GM06990 (cell line): ENCODE measurements at regions not wholly inside any gene's neighbourhood (a gene's known extent, or its start where the extent isn't known, plus 50 kb on each side); places are given as distances from the start of the nearest gene placed in this dataset.

Experiments used
- DNase-seq: peaks from one replicate; pipeline ENCODE4 v3.0.0-alpha.2; 2011; ENCODE audit not compliant: insufficient read length; ENCODE audit errors: extremely low read depth
- H3K27me3 ChIP-seq: replicated peaks from 2 replicates; pipeline ENCODE4 v1.6.0; 2011; ENCODE audit warnings: low read length; ENCODE audit not compliant: control insufficient read depth, insufficient read depth
- H3K36me3 ChIP-seq: 2 replicates; pipeline ENCODE4 v1.5.1; 2011; ENCODE audit warnings: low read length; ENCODE audit not compliant: control insufficient read depth, insufficient read depth
- H3K4me3 ChIP-seq: replicated peaks from 2 replicates; pipeline ENCODE4 v1.5.1; 2011; ENCODE audit warnings: low read depth, mild to moderate bottlenecking, control low read depth, low read length
- CTCF ChIP-seq: IDR thresholded peaks from 2 replicates; pipeline ENCODE4 v1.5.1; 2011; ENCODE audit warnings: low read length, control low read depth, mild to moderate bottlenecking, inconsistent platforms; ENCODE audit not compliant: insufficient read depth, poor library complexity, severe bottlenecking

GRCh38 chr13:111968336-111969010 lies 98.5 kb upstream of the SOX1 start:
- Histone ChIP-seq H3K27me3 (no peaks in the 10 kb centered on the region), H3K4me3 (no peak overlapping the region), H3K36me3 (no peaks in the 10 kb centered on the region)
- DNase-seq: no peak
- no peak for TF ChIP-seq CTCF

GRCh38 chr13:111969551-111970135 lies 97.3 kb upstream of the SOX1 start:
- TF ChIP-seq CTCF: no peak
- Histone ChIP-seq H3K4me3 (no peak overlapping the region), H3K36me3 (no peaks in the 10 kb centered on the region), H3K27me3 (no peaks in the 10 kb centered on the region)
- DNase-seq: no peak

- H3K27me3 ChIP-seq: no peaks in the 10 kb centered on the region
- no peak overlapping the region for H3K4me3 ChIP-seq
- TF ChIP-seq CTCF: no peak
- no peaks in the 10 kb centered on the region for H3K36me3 ChIP-seq
- DNase-seq: no peak
Observed at GRCh38 chr13:111970494-111971141, 96.3 kb upstream of the SOX1 start.

- TF ChIP-seq CTCF: no peak
- H3K27me3 ChIP-seq: no peaks in the 10 kb centered on the region
- H3K36me3 ChIP-seq: no peaks in the 10 kb centered on the region
- H3K4me3 ChIP-seq: no peak overlapping the region
- no peak for DNase-seq
Observed at GRCh38 chr13:111971891-111972780, 94.8 kb upstream of the SOX1 start.

GRCh38 chr13:111973186-111973585 lies 93.8 kb upstream of the SOX1 start:
- no peak overlapping the region for H3K4me3 ChIP-seq
- H3K36me3 ChIP-seq: no peaks in the 10 kb centered on the region
- TF ChIP-seq CTCF: no peak
- no peak for DNase-seq
- H3K27me3 ChIP-seq: no peaks in the 10 kb centered on the region
